Skeletal muscle satellite cell (primary cell): ENCODE measurements at regions not wholly inside any gene's neighbourhood (a gene's known extent, or its start where the extent isn't known, plus 50 kb on each side); places are given as distances from the start of the nearest gene placed in this dataset.

ENCODE experiments used
- H3K27me3 ChIP-seq: 2 replicates; pipeline ENCODE4 v1.7.0; 2013; ENCODE audit warnings: low read length; ENCODE audit not compliant: control insufficient read depth, insufficient read depth
- H3K36me3 ChIP-seq: 2 replicates; pipeline ENCODE4 v1.7.0; 2013; ENCODE audit warnings: mild to moderate bottlenecking, control low read depth, low read length; ENCODE audit not compliant: insufficient read depth
- H3K4me1 ChIP-seq: 2 replicates; pipeline ENCODE4 v1.7.0; 2013; ENCODE audit warnings: low read length; ENCODE audit not compliant: control insufficient read depth, insufficient read depth
- H3K4me2 ChIP-seq: 2 replicates; pipeline ENCODE4 v1.7.0; 2013; ENCODE audit warnings: mild to moderate bottlenecking, low read length
- H3K4me3 ChIP-seq: 2 replicates; pipeline ENCODE4 v1.7.0; 2013; ENCODE audit warnings: low read length
- H3K9ac ChIP-seq: 2 replicates; pipeline ENCODE4 v1.7.0; 2013; ENCODE audit warnings: mild to moderate bottlenecking, low read depth, low read length, moderate library complexity
- H3K9me3 ChIP-seq: replicated peaks from 2 replicates; pipeline ENCODE4 v1.7.0; 2013; ENCODE audit warnings: mild to moderate bottlenecking, control low read depth, low read length

- H3K4me3 ChIP-seq, result no peak overlapping the region
- H3K36me3 ChIP-seq, result no peaks in the 10 kb centered on the region
- no peak overlapping the region for H3K9ac ChIP-seq
- no peak overlapping the region for H3K4me2 ChIP-seq
- H3K27me3 ChIP-seq, result no peaks in the 10 kb centered on the region
- H3K4me1 ChIP-seq, result no peaks in the 10 kb centered on the region
- no peaks in the 10 kb centered on the region for H3K9me3 ChIP-seq
Measured at GRCh38 chr13:67758975-67759374, 528.8 kb upstream of the PCDH9 start.

- Histone ChIP-seq H3K4me3 (no peak overlapping the region), H3K27me3 (no peaks in the 10 kb centered on the region), H3K4me2 (no peak overlapping the region), H3K9ac (no peak overlapping the region), H3K36me3 (no peaks in the 10 kb centered on the region), H3K9me3 (no peaks in the 10 kb centered on the region), H3K4me1 (no peaks in the 10 kb centered on the region)
Measured at GRCh38 chr13:67754012-67754411, 523.9 kb upstream of the PCDH9 start.

- H3K9me3 ChIP-seq, result no peaks in the 10 kb centered on the region
- no peaks in the 10 kb centered on the region for H3K27me3 ChIP-seq
- no peak overlapping the region for H3K4me3 ChIP-seq
- no peak overlapping the region for H3K4me2 ChIP-seq
- no peaks in the 10 kb centered on the region for H3K36me3 ChIP-seq
- H3K9ac ChIP-seq, result no peak overlapping the region
- H3K4me1 ChIP-seq, result no peaks in the 10 kb centered on the region
Measured at GRCh38 chr13:67752759-67753158, 522.6 kb upstream of the PCDH9 start.

GRCh38 chr13:67742478-67742877 is 512.3 kb upstream of the PCDH9 start:
- no peak overlapping the region for H3K4me3 ChIP-seq
- no peaks in the 10 kb centered on the region for H3K4me1 ChIP-seq
- no peaks in the 10 kb centered on the region for H3K36me3 ChIP-seq
- no peak overlapping the region for H3K9ac ChIP-seq
- no peaks in the 10 kb centered on the region for H3K27me3 ChIP-seq
- H3K4me2 ChIP-seq, result no peak overlapping the region
- H3K9me3 ChIP-seq, result no peaks in the 10 kb centered on the region

GRCh38 chr13:67740871-67741535 is 510.9 kb upstream of the PCDH9 start:
- Histone ChIP-seq H3K9ac (no peak overlapping the region), H3K4me2 (no peak overlapping the region), H3K27me3 (no peaks in the 10 kb centered on the region), H3K9me3 (no peaks in the 10 kb centered on the region), H3K4me3 (no peak overlapping the region), H3K36me3 (no peaks in the 10 kb centered on the region), H3K4me1 (no peaks in the 10 kb centered on the region)

GRCh38 chr13:67736646-67737420 is 506.7 kb upstream of the PCDH9 start:
- Histone ChIP-seq H3K36me3 (no peaks in the 10 kb centered on the region), H3K9ac (no peak overlapping the region), H3K4me1 (no peaks in the 10 kb centered on the region), H3K9me3 (no peaks in the 10 kb centered on the region), H3K4me2 (no peak overlapping the region), H3K4me3 (no peak overlapping the region), H3K27me3 (no peaks in the 10 kb centered on the region)

- Histone ChIP-seq H3K4me3 (no peak overlapping the region), H3K4me1 (no peaks in the 10 kb centered on the region), H3K27me3 (no peaks in the 10 kb centered on the region), H3K9ac (no peak overlapping the region), H3K4me2 (no peak overlapping the region), H3K9me3 (no peaks in the 10 kb centered on the region), H3K36me3 (no peaks in the 10 kb centered on the region)
Measured at GRCh38 chr13:67735651-67736050, 505.5 kb upstream of the PCDH9 start.

GRCh38 chr13:67726979-67727378 is 496.8 kb upstream of the PCDH9 start:
- Histone ChIP-seq H3K36me3 (no peaks in the 10 kb centered on the region), H3K4me3 (no peak overlapping the region), H3K4me2 (no peak overlapping the region), H3K9me3 (peaks cover 5% of the 10 kb centered on the region), H3K9ac (no peak overlapping the region), H3K4me1 (no peaks in the 10 kb centered on the region), H3K27me3 (no peaks in the 10 kb centered on the region)

GRCh38 chr13:67725999-67726398 is 495.9 kb upstream of the PCDH9 start:
- Histone ChIP-seq H3K36me3 (no peaks in the 10 kb centered on the region), H3K4me1 (no peaks in the 10 kb centered on the region), H3K27me3 (no peaks in the 10 kb centered on the region), H3K4me2 (no peak overlapping the region), H3K9ac (no peak overlapping the region), H3K4me3 (no peak overlapping the region), H3K9me3 (peaks cover 5% of the 10 kb centered on the region)

- Histone ChIP-seq H3K9me3 (no peaks in the 10 kb centered on the region), H3K4me3 (no peak overlapping the region), H3K4me2 (no peak overlapping the region), H3K27me3 (no peaks in the 10 kb centered on the region), H3K36me3 (no peaks in the 10 kb centered on the region), H3K4me1 (no peaks in the 10 kb centered on the region), H3K9ac (no peak overlapping the region)
Measured at GRCh38 chr13:67713571-67713970, 483.4 kb upstream of the PCDH9 start.

GRCh38 chr13:67696775-67697174 is 466.6 kb upstream of the PCDH9 start:
- Histone ChIP-seq H3K36me3 (no peaks in the 10 kb centered on the region), H3K4me2 (no peak overlapping the region), H3K4me3 (no peak overlapping the region), H3K9ac (no peak overlapping the region), H3K27me3 (no peaks in the 10 kb centered on the region), H3K9me3 (peaks cover 7% of the 10 kb centered on the region), H3K4me1 (no peaks in the 10 kb centered on the region)

- Histone ChIP-seq H3K9me3 (no peaks in the 10 kb centered on the region), H3K9ac (no peak overlapping the region), H3K27me3 (no peaks in the 10 kb centered on the region), H3K4me3 (no peak overlapping the region), H3K36me3 (no peaks in the 10 kb centered on the region), H3K4me1 (no peaks in the 10 kb centered on the region), H3K4me2 (no peak overlapping the region)
Measured at GRCh38 chr13:67664502-67664901, 434.4 kb upstream of the PCDH9 start.
